HL-60 (cell line): ENCODE measurements at regions not wholly inside any gene's neighbourhood (a gene's known extent, or its start where the extent isn't known, plus 50 kb on each side); places are given as distances from the start of the nearest gene placed in this dataset.

Experiments used
- CTCF ChIP-seq: IDR thresholded peaks from one replicate; pipeline ENCODE4 v1.5.1; 2011; ENCODE audit warnings: low read length, control low read depth, inconsistent platforms; ENCODE audit not compliant: insufficient read depth
- POLR2AphosphoS5 ChIP-seq: IDR thresholded peaks from 2 replicates; pipeline ENCODE4 v1.6.1; 2012; ENCODE audit warnings: low read depth

- TF ChIP-seq CTCF (no peak), POLR2AphosphoS5 (no peak)
These were observed 218.2 kb downstream of the TMEM114 start for GRCh38 chr16:8372141-8372540.
